H9 (cell line): ENCODE measurements at regions not wholly inside any gene's neighbourhood (a gene's known extent, or its start where the extent isn't known, plus 50 kb on each side); places are given as distances from the start of the nearest gene placed in this dataset.

Experiments
- DNase-seq: peaks from one replicate; pipeline ENCODE4 v3.0.0-alpha.2; 2017
- H2AFZ ChIP-seq: one replicate; pipeline ENCODE4 v1.6.1; 2013; ENCODE audit warnings: mild to moderate bottlenecking, low read length, control low read depth, moderate library complexity
- H2AK5ac ChIP-seq: 2 replicates; pipeline ENCODE4 v1.6.1; 2013; ENCODE audit warnings: low read length, control low read depth, mixed read lengths; ENCODE audit not compliant: insufficient read length
- H2BK120ac ChIP-seq: one replicate; pipeline ENCODE4 v1.6.1; 2013; ENCODE audit warnings: low read depth, mild to moderate bottlenecking, low read length, control low read depth, inconsistent platforms; ENCODE audit not compliant: poor library complexity, severe bottlenecking
- H2BK12ac ChIP-seq: 2 replicates; pipeline ENCODE4 v1.6.1; 2013; ENCODE audit warnings: low read length, control low read depth, mixed read lengths, low read depth; ENCODE audit not compliant: insufficient read length
- H2BK15ac ChIP-seq: 2 replicates; pipeline ENCODE4 v1.6.1; 2013; ENCODE audit warnings: low read depth, low read length, control low read depth
- H2BK20ac ChIP-seq: one replicate; pipeline ENCODE4 v1.6.1; 2013; ENCODE audit warnings: low read depth, mild to moderate bottlenecking, low read length, control low read depth, inconsistent platforms; ENCODE audit not compliant: poor library complexity, severe bottlenecking
- H2BK5ac ChIP-seq: 2 replicates; pipeline ENCODE4 v1.6.1; 2013; ENCODE audit warnings: low read length, control low read depth, mixed read lengths; ENCODE audit not compliant: insufficient read length
- H3K14ac ChIP-seq: 2 replicates; pipeline ENCODE4 v1.6.1; 2013; ENCODE audit warnings: low read length, control low read depth; ENCODE audit not compliant: insufficient read depth
- H3K18ac ChIP-seq: 2 replicates; pipeline ENCODE4 v1.6.1; 2013; ENCODE audit warnings: low read depth, mild to moderate bottlenecking, mixed read lengths, low read length, control low read depth; ENCODE audit not compliant: insufficient read length
- H3K23ac ChIP-seq: 2 replicates; pipeline ENCODE4 v1.6.1; 2013; ENCODE audit warnings: low read length, control low read depth, mixed read lengths, low read depth; ENCODE audit not compliant: insufficient read length
- H3K23me2 ChIP-seq: 2 replicates; pipeline ENCODE4 v1.6.1; 2013; ENCODE audit warnings: low read depth, mild to moderate bottlenecking, mixed read lengths, low read length, control low read depth; ENCODE audit not compliant: insufficient read length, poor library complexity, severe bottlenecking
- H3K27ac ChIP-seq: 2 replicates; pipeline ENCODE4 v1.5.1; 2013; ENCODE audit warnings: low read length, control low read depth, mixed read lengths, low read depth; ENCODE audit not compliant: insufficient read length
- H3K27me3 ChIP-seq: 2 replicates; pipeline ENCODE4 v1.6.1; 2013; ENCODE audit warnings: low read length, control low read depth, inconsistent platforms; ENCODE audit not compliant: insufficient read depth
- H3K4ac ChIP-seq: 2 replicates; pipeline ENCODE4 v1.6.1; 2013; ENCODE audit warnings: low read depth, mild to moderate bottlenecking, control low read depth, inconsistent platforms, low read length, moderate library complexity
- H3K4me1 ChIP-seq: 2 replicates; pipeline ENCODE4 v1.6.1; 2013; ENCODE audit warnings: low read length, control low read depth, inconsistent platforms; ENCODE audit not compliant: insufficient read depth
- H3K4me2 ChIP-seq: 2 replicates; pipeline ENCODE4 v1.6.1; 2013; ENCODE audit warnings: low read length, control low read depth, mixed read lengths; ENCODE audit not compliant: insufficient read length, insufficient read depth
- H3K56ac ChIP-seq: 2 replicates; pipeline ENCODE4 v1.6.1; 2013; ENCODE audit warnings: low read depth, mild to moderate bottlenecking, mixed read lengths, low read length, control low read depth; ENCODE audit not compliant: insufficient read length
- H3K79me1 ChIP-seq: 2 replicates; pipeline ENCODE4 v1.6.1; 2013; ENCODE audit warnings: low read depth, mild to moderate bottlenecking, moderate library complexity, low read length, control low read depth, inconsistent platforms; ENCODE audit not compliant: insufficient read depth, poor library complexity, severe bottlenecking
- H3K79me2 ChIP-seq: 2 replicates; pipeline ENCODE4 v1.6.1; 2013; ENCODE audit warnings: low read length, control low read depth, inconsistent platforms; ENCODE audit not compliant: insufficient read depth
- H3K9ac ChIP-seq: 2 replicates; pipeline ENCODE4 v1.6.1; 2013; ENCODE audit warnings: low read length, control low read depth, mixed read lengths; ENCODE audit not compliant: insufficient read length; ENCODE audit errors: extremely low read depth
- H3K9me3 ChIP-seq: one replicate; pipeline ENCODE4 v1.6.1; 2013; ENCODE audit warnings: low read depth, low read length, inconsistent platforms; ENCODE audit not compliant: control insufficient read depth
- H3T11ph ChIP-seq: one replicate; pipeline ENCODE4 v1.6.1; 2013; ENCODE audit warnings: mild to moderate bottlenecking, low read length, control low read depth, inconsistent platforms
- H4K20me1 ChIP-seq: one replicate; pipeline ENCODE4 v1.6.1; 2013; ENCODE audit not compliant: control insufficient read depth, insufficient read length, insufficient read depth
- H4K5ac ChIP-seq: 2 replicates; pipeline ENCODE4 v1.6.1; 2013; ENCODE audit warnings: low read depth, mild to moderate bottlenecking, mixed read lengths, low read length, control low read depth; ENCODE audit not compliant: insufficient read length
- H4K8ac ChIP-seq: replicated peaks from 2 replicates; pipeline ENCODE4 v1.6.1; 2013; ENCODE audit warnings: low read length, control low read depth, mixed read lengths, low read depth; ENCODE audit not compliant: insufficient read length
- H4K91ac ChIP-seq: 2 replicates; pipeline ENCODE4 v1.6.1; 2013; ENCODE audit warnings: low read depth, mild to moderate bottlenecking, moderate library complexity, mixed read lengths, low read length, control low read depth; ENCODE audit not compliant: insufficient read length
- H3K27ac Mint-ChIP-seq, 3 experiments: 2 replicates in 2 of 3; 3 replicates in 1 of 3; pipeline ENCODE4 v1.8.0; 2020 to 2021; ENCODE audit warnings: mixed read lengths in 3 of 3, mild to moderate bottlenecking in 1 of 3, moderate library complexity in 1 of 3
- H3K27me3 Mint-ChIP-seq: 2 replicates; pipeline ENCODE4 v1.8.0; 2021; ENCODE audit warnings: low read depth, mild to moderate bottlenecking, moderate library complexity, mixed read lengths
- H3K36me3 Mint-ChIP-seq, 3 experiments: 2 replicates in 2 of 3; 3 replicates in 1 of 3; pipeline ENCODE4 v1.8.0; 2020 to 2021; ENCODE audit warnings: low read depth in 3 of 3, mixed read lengths in 3 of 3; ENCODE audit not compliant: insufficient read depth in 1 of 3
- H3K4me1 Mint-ChIP-seq, 2 experiments: 2 replicates each; pipeline ENCODE4 v1.8.0; 2020; ENCODE audit warnings: mixed read lengths in 2 of 2
- H3K4me3 Mint-ChIP-seq, 2 experiments: 2 replicates in 1 of 2; 3 replicates in 1 of 2; pipeline ENCODE4 v1.8.0; 2020 to 2021; ENCODE audit warnings: mild to moderate bottlenecking in 2 of 2, mixed read lengths in 2 of 2, moderate library complexity in 1 of 2
- H3K9me3 Mint-ChIP-seq, 2 experiments: 2 replicates in 1 of 2; 3 replicates in 1 of 2; pipeline ENCODE4 v1.8.0; 2020; ENCODE audit warnings: mild to moderate bottlenecking in 2 of 2, mixed read lengths in 2 of 2, moderate library complexity in 1 of 2
- WGBS: extraction: QIAGEN DNeasy Blood & Tissue Kit; methylation state at CpG from one replicate; pipeline ENCODE4 v1.1.7; 2013; ENCODE audit warnings: missing lambda C conversion rate, low lambda C conversion rate, mixed read lengths; ENCODE audit not compliant: insufficient read length; ENCODE audit errors: extremely low coverage; 5-methylcytosine and 5-hydroxymethylcytosine counted together
- TF ChIP-seq, protein P1 (sequence below): fragments of 200-600 bp; sonication (generic); conservative IDR thresholded peaks from 3 replicates; pipeline ENCODE4 v1.8.0; 2021; ENCODE audit warnings: antibody characterized with exemption, mild to moderate bottlenecking

- no peaks in the 10 kb centered on the region for H3K79me2 ChIP-seq
- no peak overlapping the region for H2AFZ ChIP-seq
- TF ChIP-seq, protein P1, sequence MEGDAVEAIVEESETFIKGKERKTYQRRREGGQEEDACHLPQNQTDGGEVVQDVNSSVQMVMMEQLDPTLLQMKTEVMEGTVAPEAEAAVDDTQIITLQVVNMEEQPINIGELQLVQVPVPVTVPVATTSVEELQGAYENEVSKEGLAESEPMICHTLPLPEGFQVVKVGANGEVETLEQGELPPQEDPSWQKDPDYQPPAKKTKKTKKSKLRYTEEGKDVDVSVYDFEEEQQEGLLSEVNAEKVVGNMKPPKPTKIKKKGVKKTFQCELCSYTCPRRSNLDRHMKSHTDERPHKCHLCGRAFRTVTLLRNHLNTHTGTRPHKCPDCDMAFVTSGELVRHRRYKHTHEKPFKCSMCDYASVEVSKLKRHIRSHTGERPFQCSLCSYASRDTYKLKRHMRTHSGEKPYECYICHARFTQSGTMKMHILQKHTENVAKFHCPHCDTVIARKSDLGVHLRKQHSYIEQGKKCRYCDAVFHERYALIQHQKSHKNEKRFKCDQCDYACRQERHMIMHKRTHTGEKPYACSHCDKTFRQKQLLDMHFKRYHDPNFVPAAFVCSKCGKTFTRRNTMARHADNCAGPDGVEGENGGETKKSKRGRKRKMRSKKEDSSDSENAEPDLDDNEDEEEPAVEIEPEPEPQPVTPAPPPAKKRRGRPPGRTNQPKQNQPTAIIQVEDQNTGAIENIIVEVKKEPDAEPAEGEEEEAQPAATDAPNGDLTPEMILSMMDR, result no peak
- no peak overlapping the region for H2BK120ac ChIP-seq
- no peak overlapping the region for H4K91ac ChIP-seq
- peaks cover 4% of the 10 kb centered on the region for H3K23me2 ChIP-seq
- no peaks in the 10 kb centered on the region for H3K9me3 ChIP-seq
- no peak overlapping the region for H3K23ac ChIP-seq
- Mint-ChIP-seq H3K9me3 (no peaks in the 10 kb centered on the region), H3K4me1 (peaks cover 28 to 31% of the 10 kb centered on the region in 2 experiments), H3K27me3 (no peaks in the 10 kb centered on the region), H3K36me3 (no peaks in the 10 kb centered on the region), H3K27ac (no peak overlapping the region), H3K4me3 (no peak overlapping the region)
- no peak overlapping the region for H2BK15ac ChIP-seq
- no peaks in the 10 kb centered on the region for H3K27me3 ChIP-seq
- no peak overlapping the region for H3T11ph ChIP-seq
- no peak overlapping the region for H3K18ac ChIP-seq
- no peak overlapping the region for H2BK5ac ChIP-seq
- no peaks in the 10 kb centered on the region for H4K20me1 ChIP-seq
- no peak overlapping the region for H3K27ac ChIP-seq
- no peak overlapping the region for H3K9ac ChIP-seq
- no peak overlapping the region for H3K4ac ChIP-seq
- H3K4me1 ChIP-seq, result peaks cover 5% of the 10 kb centered on the region; the same call in 1 of the 2 replicates
- WGBS, result no CpG with 5 or more reads among the region's 8 CpGs
- no peak overlapping the region for H4K5ac ChIP-seq
- H3K14ac ChIP-seq, result no peak overlapping the region
- H3K56ac ChIP-seq, result no peak overlapping the region
- no peaks in the 10 kb centered on the region for H3K79me1 ChIP-seq
- H2AK5ac ChIP-seq, result no peak overlapping the region
- H2BK20ac ChIP-seq, result no peak overlapping the region
- no peak overlapping the region for H3K4me2 ChIP-seq
- no peak overlapping the region for H2BK12ac ChIP-seq
- DNase-seq, result no peak
- H4K8ac ChIP-seq, result no peak overlapping the region
Measured at GRCh38 chr3:137108699-137109440, 151.1 kb downstream of the IL20RB start.
